Stomach smooth muscle (tissue), 2 donors: ENCODE measurements at regions not wholly inside any gene's neighbourhood (a gene's known extent, or its start where the extent isn't known, plus 50 kb on each side); places are given as distances from the start of the nearest gene placed in this dataset.

Experiments
- H3K27ac ChIP-seq: one replicate; pipeline ENCODE4 v1.7.0; 2013; ENCODE audit warnings: mild to moderate bottlenecking, low read length, inconsistent platforms
- H3K27me3 ChIP-seq, 2 donors: one replicate each; pipeline ENCODE4 v1.7.0; 2013; ENCODE audit warnings: low read length in 2 of 2; ENCODE audit not compliant: insufficient read depth in 2 of 2, control insufficient read depth in 1 of 2
- H3K36me3 ChIP-seq, 2 donors: one replicate each; pipeline ENCODE4 v1.7.0; 2013; ENCODE audit warnings: low read length in 2 of 2; ENCODE audit not compliant: control insufficient read depth in 2 of 2, insufficient read depth in 2 of 2
- H3K4me1 ChIP-seq: one replicate; pipeline ENCODE4 v1.7.0; 2013; ENCODE audit warnings: low read length; ENCODE audit not compliant: control insufficient read depth, insufficient read depth
- H3K4me3 ChIP-seq, 2 donors: one replicate each; pipeline ENCODE4 v1.7.0; 2013; ENCODE audit warnings: low read length in 2 of 2
- H3K9ac ChIP-seq, 2 donors: one replicate each; pipeline ENCODE4 v1.7.0; 2013; ENCODE audit warnings: low read length in 2 of 2, mild to moderate bottlenecking in 1 of 2
- H3K9me3 ChIP-seq, 2 donors: one replicate each; pipeline ENCODE4 v1.7.0; 2013; ENCODE audit warnings: low read length in 2 of 2; ENCODE audit not compliant: control insufficient read depth in 2 of 2
- donor health status: healthy.
- donor health status: Pancreatic carcinoma.

DNA sequence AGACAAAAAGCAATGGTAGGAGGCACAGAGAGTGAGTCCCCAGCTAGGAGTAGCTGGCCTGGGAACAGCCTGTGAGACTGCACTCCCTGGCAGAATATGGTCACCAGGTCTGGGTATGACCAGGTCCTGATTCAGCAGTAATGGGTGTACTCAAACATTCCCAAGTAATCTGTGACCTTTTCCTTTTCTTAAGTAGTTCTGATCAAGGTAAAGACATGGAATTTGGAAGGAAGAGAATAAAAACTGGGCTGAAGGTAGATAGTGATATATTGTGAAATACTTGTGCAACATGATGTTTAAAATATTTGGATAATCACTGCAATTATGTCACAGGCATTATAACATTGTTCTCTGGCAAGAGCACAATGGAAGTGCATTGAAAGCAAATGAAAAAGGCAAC, 147.2 kb upstream of the DPYD start:
- Histone ChIP-seq H3K27me3 (no peaks in the 10 kb centered on the region), H3K27ac (no peak overlapping the region), H3K4me3 (no peak overlapping the region), H3K36me3 (no peaks in the 10 kb centered on the region), H3K9me3 (no peaks in the 10 kb centered on the region), H3K4me1 (no peaks in the 10 kb centered on the region), H3K9ac (no peak overlapping the region)

GRCh38 chr1:98066911-98067310, 146.1 kb upstream of the DPYD start:
- Histone ChIP-seq H3K4me1 (no peaks in the 10 kb centered on the region), H3K36me3 (no peaks in the 10 kb centered on the region), H3K27me3 (no peaks in the 10 kb centered on the region), H3K4me3 (no peak overlapping the region), H3K27ac (no peak overlapping the region), H3K9ac (no peak overlapping the region), H3K9me3 (no peaks in the 10 kb centered on the region)

DNA sequence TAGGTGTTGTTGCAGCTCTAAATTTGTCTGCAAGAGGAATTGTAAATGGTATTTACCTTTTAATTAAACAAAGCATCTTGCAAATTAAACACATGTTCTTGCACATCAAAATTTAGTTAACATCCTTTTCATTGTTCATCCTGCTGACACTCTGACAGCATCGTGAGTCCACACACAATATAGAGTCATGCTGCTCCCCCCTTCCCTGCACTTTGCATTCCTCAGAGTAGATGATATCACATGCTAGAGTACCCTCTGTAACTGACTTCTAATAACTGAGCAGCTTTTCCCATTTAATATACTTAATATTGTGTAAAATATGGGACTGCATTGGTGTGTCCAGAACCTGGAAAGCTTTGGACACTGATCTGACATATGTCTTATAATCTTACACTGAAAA, 138.8 kb upstream of the DPYD start:
- H3K4me1 ChIP-seq: no peaks in the 10 kb centered on the region
- H3K36me3 ChIP-seq: no peaks in the 10 kb centered on the region
- no peak overlapping the region for H3K4me3 ChIP-seq
- no peaks in the 10 kb centered on the region for H3K9me3 ChIP-seq
- no peaks in the 10 kb centered on the region for H3K27me3 ChIP-seq
- H3K27ac ChIP-seq: no peak overlapping the region
- no peak overlapping the region for H3K9ac ChIP-seq

- H3K27ac ChIP-seq: no peak overlapping the region
- H3K9me3 ChIP-seq: no peaks in the 10 kb centered on the region
- H3K36me3 ChIP-seq: no peaks in the 10 kb centered on the region
- H3K4me3 ChIP-seq: no peak overlapping the region
- H3K4me1 ChIP-seq: no peaks in the 10 kb centered on the region
- no peak overlapping the region for H3K9ac ChIP-seq
- H3K27me3 ChIP-seq: peaks cover 2 to 3% of the 10 kb centered on the region in 2 donors
These were observed 137.8 kb upstream of the DPYD start for GRCh38 chr1:98058676-98059075.

GRCh38 chr1:98057236-98057910, 136.5 kb upstream of the DPYD start:
- Histone ChIP-seq H3K9ac (no peak overlapping the region), H3K9me3 (no peaks in the 10 kb centered on the region), H3K27ac (no peak overlapping the region), H3K36me3 (no peaks in the 10 kb centered on the region), H3K27me3 (peaks cover 9 to 14% of the 10 kb centered on the region in 2 donors), H3K4me3 (no peak overlapping the region), H3K4me1 (no peaks in the 10 kb centered on the region)

GRCh38 chr1:98056781-98057180, 135.9 kb upstream of the DPYD start:
- Histone ChIP-seq H3K36me3 (no peaks in the 10 kb centered on the region), H3K27me3 (peaks cover 9 to 15% of the 10 kb centered on the region in 2 donors), H3K9ac (no peak overlapping the region), H3K4me1 (no peaks in the 10 kb centered on the region), H3K27ac (no peak overlapping the region), H3K9me3 (no peaks in the 10 kb centered on the region), H3K4me3 (no peak overlapping the region)

DNA sequence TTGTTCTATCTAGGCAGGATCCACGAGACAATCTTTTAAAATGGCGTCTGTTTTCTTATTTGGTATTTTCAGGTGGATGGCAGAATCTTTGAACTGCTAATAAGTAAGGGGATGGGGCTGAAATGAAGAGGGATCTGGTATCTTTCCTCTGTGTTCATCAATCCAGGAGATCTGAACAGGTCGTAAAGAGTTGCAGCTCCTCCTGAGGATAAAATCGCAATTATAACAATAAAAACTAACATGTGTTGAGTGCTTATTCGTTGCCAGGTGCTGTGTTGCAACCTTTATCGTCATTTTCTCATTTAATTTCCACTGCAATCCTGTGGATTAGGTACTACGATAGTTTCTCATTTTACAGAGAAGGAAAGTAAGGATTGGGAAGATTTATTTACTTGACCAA, 134.6 kb upstream of the DPYD start:
- no peak overlapping the region for H3K4me3 ChIP-seq
- peaks cover 9 to 16% of the 10 kb centered on the region in 2 donors for H3K27me3 ChIP-seq
- H3K4me1 ChIP-seq: no peaks in the 10 kb centered on the region
- no peak overlapping the region for H3K27ac ChIP-seq
- H3K9me3 ChIP-seq: no peaks in the 10 kb centered on the region
- no peak overlapping the region for H3K9ac ChIP-seq
- H3K36me3 ChIP-seq: no peaks in the 10 kb centered on the region

DNA sequence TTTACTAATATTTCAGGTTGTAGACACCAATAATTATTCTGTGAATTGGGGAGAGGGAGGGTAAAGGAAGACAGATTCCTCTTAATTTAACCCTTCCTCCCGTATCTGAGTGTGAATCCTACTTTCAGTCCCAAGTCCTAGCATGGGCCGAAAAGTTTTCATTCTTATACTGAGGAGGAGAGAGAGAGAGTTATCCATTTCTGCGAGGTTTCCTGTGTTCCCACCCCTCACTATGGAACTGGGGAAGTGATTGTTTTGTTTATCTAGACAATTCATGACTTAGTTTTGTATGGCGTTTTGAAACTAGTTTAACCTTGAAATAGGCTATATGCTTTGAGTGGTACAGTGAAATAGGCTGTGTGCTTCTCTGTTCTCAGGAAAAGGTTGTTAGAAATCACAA, 134.0 kb upstream of the DPYD start:
- Histone ChIP-seq H3K9me3 (no peaks in the 10 kb centered on the region), H3K36me3 (no peaks in the 10 kb centered on the region), H3K4me1 (no peaks in the 10 kb centered on the region), H3K27ac (no peak overlapping the region), H3K4me3 (no peak overlapping the region), H3K27me3 (peaks cover 14 to 23% of the 10 kb centered on the region in 2 donors), H3K9ac (no peak overlapping the region)

GRCh38 chr1:98054367-98054701, 133.5 kb upstream of the DPYD start:
- H3K9me3 ChIP-seq: no peaks in the 10 kb centered on the region
- H3K4me1 ChIP-seq: no peaks in the 10 kb centered on the region
- H3K27me3 ChIP-seq: peaks cover 19 to 27% of the 10 kb centered on the region in 2 donors
- H3K36me3 ChIP-seq: no peaks in the 10 kb centered on the region
- no peak overlapping the region for H3K9ac ChIP-seq
- no peak overlapping the region for H3K27ac ChIP-seq
- H3K4me3 ChIP-seq: peak overlapping the region in 1 of 2 donors; percentile 74

- H3K4me3 ChIP-seq: peak overlapping the region; percentile 74
- no peaks in the 10 kb centered on the region for H3K4me1 ChIP-seq
- H3K36me3 ChIP-seq: no peaks in the 10 kb centered on the region
- H3K27ac ChIP-seq: no peak overlapping the region
- H3K27me3 ChIP-seq: peaks cover 24 to 33% of the 10 kb centered on the region in 2 donors
- peak overlapping the region in 1 of 2 donors; percentile 44 for H3K9ac ChIP-seq
- no peaks in the 10 kb centered on the region for H3K9me3 ChIP-seq
These were observed 132.9 kb upstream of the DPYD start for GRCh38 chr1:98053471-98054366.
